Epithelial cell of esophagus (primary cell): ENCODE measurements at regions not wholly inside any gene's neighbourhood (a gene's known extent, or its start where the extent isn't known, plus 50 kb on each side); places are given as distances from the start of the nearest gene placed in this dataset.

Source experiments
- DNase-seq: peaks from one replicate; pipeline ENCODE4 v3.0.0; 2010; ENCODE audit warnings: low read depth
- H3K4me3 ChIP-seq: 2 replicates; pipeline ENCODE4 v1.5.1; 2011; ENCODE audit warnings: mild to moderate bottlenecking, low read length, control low read depth
- TF ChIP-seq, protein P1 (sequence below): IDR thresholded peaks from 2 replicates; pipeline ENCODE4 v1.5.1; 2011; ENCODE audit warnings: low read depth, mild to moderate bottlenecking, low read length, control low read depth, inconsistent platforms; ENCODE audit not compliant: insufficient read depth; ENCODE audit errors: missing control alignments

DNA sequence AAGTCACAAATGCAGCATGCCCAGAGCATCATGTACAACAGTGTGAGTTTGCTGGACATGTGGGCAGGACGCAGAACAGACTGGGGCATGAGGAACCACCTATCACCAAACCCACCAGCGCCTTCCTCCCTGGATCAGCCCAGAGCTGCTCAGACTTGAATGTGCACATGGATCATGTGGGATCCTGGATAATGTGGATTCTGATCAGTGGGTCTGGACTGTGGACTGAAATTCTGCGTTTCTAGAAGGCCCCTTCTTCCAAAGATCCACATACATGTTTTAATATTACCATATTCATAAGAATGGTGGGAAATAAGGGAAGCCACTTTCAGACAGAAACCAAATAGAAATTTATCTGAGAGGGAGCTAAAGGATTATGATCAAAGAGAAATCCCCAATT lies 85.6 kb upstream of the VPREB1 start:
- no peak for DNase-seq
- TF ChIP-seq, protein P1, sequence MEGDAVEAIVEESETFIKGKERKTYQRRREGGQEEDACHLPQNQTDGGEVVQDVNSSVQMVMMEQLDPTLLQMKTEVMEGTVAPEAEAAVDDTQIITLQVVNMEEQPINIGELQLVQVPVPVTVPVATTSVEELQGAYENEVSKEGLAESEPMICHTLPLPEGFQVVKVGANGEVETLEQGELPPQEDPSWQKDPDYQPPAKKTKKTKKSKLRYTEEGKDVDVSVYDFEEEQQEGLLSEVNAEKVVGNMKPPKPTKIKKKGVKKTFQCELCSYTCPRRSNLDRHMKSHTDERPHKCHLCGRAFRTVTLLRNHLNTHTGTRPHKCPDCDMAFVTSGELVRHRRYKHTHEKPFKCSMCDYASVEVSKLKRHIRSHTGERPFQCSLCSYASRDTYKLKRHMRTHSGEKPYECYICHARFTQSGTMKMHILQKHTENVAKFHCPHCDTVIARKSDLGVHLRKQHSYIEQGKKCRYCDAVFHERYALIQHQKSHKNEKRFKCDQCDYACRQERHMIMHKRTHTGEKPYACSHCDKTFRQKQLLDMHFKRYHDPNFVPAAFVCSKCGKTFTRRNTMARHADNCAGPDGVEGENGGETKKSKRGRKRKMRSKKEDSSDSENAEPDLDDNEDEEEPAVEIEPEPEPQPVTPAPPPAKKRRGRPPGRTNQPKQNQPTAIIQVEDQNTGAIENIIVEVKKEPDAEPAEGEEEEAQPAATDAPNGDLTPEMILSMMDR = no peak
- H3K4me3 ChIP-seq = no peak overlapping the region

DNA sequence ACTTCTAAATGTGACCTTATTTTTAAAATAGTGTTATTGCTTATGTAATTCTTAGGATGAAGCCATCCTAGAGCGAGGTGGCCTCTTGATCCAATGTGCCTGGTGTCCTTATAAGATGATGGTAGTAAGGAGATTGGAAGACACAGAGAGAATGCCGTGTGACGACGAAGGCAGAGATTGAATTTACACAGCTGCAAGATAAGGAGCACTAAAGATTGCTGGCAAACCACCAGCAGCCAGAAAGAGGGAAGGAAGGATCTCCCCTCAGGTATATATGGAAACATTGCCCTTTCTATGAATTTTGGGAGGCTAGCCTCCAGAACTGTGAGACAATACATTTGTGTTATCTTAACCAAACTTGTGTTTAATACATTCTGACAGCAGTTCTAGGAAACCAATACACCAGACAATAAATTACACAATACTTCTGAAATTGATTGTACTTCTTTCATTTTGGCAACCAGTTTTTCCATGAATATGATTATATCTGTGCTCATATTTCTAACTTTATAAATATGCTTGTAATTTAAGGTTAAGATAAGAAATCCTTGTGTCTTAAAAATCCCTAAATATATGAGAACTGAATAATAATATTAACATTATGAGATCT lies 86.3 kb upstream of the VPREB1 start:
- TF ChIP-seq, protein P1 = no peak
- no peak overlapping the region for H3K4me3 ChIP-seq
- no peak for DNase-seq

DNA sequence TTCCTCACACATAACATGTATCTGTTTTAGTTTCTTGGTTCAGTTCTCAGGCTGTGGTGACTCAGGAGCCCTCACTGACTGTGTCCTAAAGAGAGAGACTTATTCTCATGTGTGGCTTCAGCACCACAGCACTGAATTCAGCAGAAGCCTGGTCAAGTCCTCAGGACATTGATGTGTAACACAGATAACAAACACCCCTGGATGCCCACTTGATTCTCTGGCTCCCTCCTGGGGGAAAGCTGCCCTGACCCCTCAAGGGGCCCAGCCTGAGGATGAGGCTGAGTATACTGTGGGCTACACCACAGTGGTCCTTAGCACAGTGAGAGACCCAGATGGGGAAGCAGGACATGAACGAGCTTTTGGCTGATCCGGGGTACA lies 87.2 kb upstream of the VPREB1 start:
- TF ChIP-seq, protein P1 = no peak
- no peak for DNase-seq
- no peak overlapping the region for H3K4me3 ChIP-seq

DNA sequence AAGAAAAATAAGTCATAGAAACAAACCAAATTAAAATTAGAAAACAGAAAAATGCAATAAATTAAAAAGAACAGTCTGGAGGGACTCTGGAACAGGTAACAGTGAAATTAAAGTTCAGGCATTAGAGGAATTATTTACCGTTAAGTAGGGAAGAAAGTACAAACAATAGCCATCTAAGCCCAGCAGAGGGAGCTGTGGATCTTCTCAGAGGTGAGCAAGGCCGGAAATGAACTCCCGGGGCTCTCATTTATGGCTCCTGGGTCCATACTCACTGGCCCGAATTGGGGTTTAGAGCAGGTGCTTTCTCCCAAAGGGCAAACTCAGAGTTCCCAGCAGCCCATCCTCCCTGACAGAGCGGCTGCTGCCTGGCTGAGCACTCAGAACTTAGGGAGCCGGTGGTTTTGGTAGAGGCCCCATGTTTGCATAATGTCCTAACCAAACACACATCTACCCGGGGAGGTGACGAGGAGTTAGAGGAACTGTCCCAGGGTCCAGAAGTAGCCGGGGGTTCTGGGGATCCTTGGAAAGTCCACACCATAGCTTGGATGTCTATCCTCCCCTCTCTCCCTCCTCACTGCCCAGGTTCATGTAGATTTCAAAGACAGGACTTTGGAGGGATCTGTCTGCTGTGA lies 87.8 kb upstream of the VPREB1 start:
- TF ChIP-seq, protein P1 = peak; percentile 78
- peak; percentile 83 for DNase-seq
- H3K4me3 ChIP-seq = no peak overlapping the region

DNA sequence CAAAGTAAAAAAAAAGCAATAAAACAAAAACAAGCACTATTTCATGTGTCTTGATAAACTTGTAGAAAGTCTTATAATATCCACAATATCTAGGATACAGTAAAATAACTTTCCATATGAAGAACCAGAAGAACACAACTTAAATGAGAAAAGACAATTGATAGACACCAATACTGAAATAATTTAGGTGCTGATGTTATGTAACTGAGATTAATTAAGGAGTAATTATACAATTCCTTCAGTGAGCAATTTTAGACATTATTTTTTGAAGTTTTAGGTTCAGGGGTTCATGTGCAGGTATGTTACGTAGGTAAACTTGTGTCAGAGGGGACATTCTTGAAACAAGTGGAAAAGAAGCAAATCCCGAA lies 88.3 kb upstream of the VPREB1 start:
- H3K4me3 ChIP-seq = no peak overlapping the region
- TF ChIP-seq, protein P1 = no peak

DNA sequence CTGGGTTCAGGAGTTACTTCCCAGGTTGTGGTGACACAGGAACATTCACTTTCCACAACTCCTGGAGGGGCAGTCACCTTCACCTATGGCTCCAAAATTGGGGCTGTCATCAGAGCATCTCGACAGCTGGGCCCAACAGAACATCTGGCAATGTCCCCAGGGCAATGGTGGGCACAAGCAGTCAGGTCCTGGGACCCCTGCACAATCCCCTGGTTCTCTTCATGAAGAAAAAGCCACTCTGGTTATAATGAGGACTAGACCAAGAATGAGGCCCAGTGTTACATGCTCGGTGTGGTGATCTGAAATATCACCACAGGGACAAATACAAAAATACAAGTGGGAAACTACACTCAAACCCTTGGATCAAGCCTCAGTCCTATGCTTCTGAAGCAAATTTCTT lies 89.0 kb upstream of the VPREB1 start:
- no peak overlapping the region for H3K4me3 ChIP-seq
- DNase-seq = no peak
- TF ChIP-seq, protein P1 = no peak

More for the DNA sequence above, 88.3 kb upstream of the VPREB1 start:
- DNase-seq = no peak

DNA sequence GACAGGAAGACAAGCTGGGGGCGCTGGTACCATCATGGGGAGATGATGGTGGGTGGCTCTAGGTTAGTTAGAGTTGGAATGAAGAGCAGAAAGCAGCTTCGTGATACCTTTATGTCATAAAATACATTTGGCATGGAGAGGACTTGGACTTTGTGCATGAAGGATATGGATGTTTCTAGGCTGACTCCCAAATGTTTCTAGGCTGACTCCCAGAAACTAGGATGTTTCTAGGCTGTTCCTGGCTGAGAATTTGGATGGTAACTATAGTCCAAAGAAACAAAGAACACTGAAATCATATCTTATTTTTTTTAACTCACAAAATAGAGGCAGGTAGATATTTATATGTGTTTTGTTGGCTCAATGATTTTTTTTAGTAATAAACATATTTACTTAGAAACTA lies 89.4 kb upstream of the VPREB1 start:
- no peak for DNase-seq
- TF ChIP-seq, protein P1 = no peak

More for the DNA sequence above, 89.4 kb upstream of the VPREB1 start:
- H3K4me3 ChIP-seq = no peak overlapping the region
